ENCODE measurements at regions not wholly inside any gene's neighbourhood (a gene's known extent, or its start where the extent isn't known, plus 50 kb on each side); places are given as distances from the start of the nearest gene placed in this dataset.

DNA sequence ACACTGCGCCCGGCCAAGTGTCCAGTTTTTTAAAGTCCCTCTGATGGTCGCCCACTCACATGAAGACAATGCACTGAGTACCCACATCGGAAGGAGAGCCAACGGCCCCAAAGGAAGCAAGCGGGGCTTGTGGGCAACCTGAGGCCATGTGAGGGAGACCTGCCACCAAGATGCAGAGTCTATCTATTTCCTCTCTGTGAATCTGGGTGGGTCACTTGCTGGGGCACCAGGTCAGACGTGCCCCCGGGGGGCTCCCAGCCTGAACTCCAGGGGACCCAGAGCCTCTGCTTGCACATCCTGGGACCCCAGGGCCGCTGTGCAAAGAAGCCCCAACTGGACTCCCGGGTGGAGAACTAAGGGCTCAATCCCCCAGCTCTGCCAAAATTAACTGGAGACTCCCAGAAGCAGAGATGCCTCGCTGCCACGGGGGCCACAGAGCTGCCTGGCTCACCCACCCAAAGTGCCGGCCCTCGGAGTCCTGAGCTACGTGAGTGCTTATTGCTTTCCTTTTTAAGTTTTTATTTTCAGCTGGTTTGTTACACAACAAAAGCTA is 106.4 kb downstream of the BRD1 start:
- Histone ChIP-seq H3K9me3 (ENCODE audit: control insufficient read depth in 1 of 2, insufficient read depth in 1 of 2, low read depth in 1 of 2, low read length in 2 of 2) (no peaks in the 10 kb centered on the region), H4K20me1 (ENCODE audit: insufficient read depth) (no peaks in the 10 kb centered on the region), H3K4me3 (replicated peaks in 1 of 2; ENCODE audit: low read depth in 1 of 2, low read length in 2 of 2) (no peak overlapping the region), H3K9me2 (ENCODE audit: insufficient read depth) (no peaks in the 10 kb centered on the region), H3K27ac (ENCODE audit: low read depth, low read length) (no peak overlapping the region), H3K36me3 (ENCODE audit: control insufficient read depth in 1 of 2, insufficient read depth in 2 of 2, low read length in 2 of 2) (no peaks in the 10 kb centered on the region), H3K9ac (ENCODE audit: low read length) (no peak overlapping the region), H3K79me2 (ENCODE audit: insufficient read depth, low read length) (no peaks in the 10 kb centered on the region), H3K4me1 (ENCODE audit: control insufficient read depth in 1 of 2, insufficient read depth in 2 of 2, low read length in 2 of 2) (no peaks in the 10 kb centered on the region), H3K27me3 (ENCODE audit: insufficient read depth, low read length) (peaks cover 35% of the 10 kb centered on the region), H3K4me2 (ENCODE audit: low read length) (no peak overlapping the region), H2AFZ (ENCODE audit: low read depth, low read length, poor library complexity, severe bottlenecking) (no peak overlapping the region)
- RAD21 ChIA-PET (ENCODE audit: low non-redundant PET in 1 of 2, low total read pairs in 2 of 2, uncharacterized antibody in 2 of 2, unreplicated experiment in 2 of 2), result no interaction called here
- no peak for TF ChIP-seq FOSL1 (IDR thresholded peaks at IDR 0.05; ENCODE audit: low read depth)
- TF ChIP-seq ELF1 (IDR thresholded peaks at IDR 0.05; ENCODE audit: borderline replicate concordance, low read depth), result no peak
- no peak for TF ChIP-seq YY1 (IDR thresholded peaks at IDR 0.05; ENCODE audit: extremely low read depth, insufficient replicate concordance, low read depth, low read length)
- TF ChIP-seq, protein P1, sequence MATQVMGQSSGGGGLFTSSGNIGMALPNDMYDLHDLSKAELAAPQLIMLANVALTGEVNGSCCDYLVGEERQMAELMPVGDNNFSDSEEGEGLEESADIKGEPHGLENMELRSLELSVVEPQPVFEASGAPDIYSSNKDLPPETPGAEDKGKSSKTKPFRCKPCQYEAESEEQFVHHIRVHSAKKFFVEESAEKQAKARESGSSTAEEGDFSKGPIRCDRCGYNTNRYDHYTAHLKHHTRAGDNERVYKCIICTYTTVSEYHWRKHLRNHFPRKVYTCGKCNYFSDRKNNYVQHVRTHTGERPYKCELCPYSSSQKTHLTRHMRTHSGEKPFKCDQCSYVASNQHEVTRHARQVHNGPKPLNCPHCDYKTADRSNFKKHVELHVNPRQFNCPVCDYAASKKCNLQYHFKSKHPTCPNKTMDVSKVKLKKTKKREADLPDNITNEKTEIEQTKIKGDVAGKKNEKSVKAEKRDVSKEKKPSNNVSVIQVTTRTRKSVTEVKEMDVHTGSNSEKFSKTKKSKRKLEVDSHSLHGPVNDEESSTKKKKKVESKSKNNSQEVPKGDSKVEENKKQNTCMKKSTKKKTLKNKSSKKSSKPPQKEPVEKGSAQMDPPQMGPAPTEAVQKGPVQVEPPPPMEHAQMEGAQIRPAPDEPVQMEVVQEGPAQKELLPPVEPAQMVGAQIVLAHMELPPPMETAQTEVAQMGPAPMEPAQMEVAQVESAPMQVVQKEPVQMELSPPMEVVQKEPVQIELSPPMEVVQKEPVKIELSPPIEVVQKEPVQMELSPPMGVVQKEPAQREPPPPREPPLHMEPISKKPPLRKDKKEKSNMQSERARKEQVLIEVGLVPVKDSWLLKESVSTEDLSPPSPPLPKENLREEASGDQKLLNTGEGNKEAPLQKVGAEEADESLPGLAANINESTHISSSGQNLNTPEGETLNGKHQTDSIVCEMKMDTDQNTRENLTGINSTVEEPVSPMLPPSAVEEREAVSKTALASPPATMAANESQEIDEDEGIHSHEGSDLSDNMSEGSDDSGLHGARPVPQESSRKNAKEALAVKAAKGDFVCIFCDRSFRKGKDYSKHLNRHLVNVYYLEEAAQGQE (IDR thresholded peaks at IDR 0.05; ENCODE audit: low read depth), result no peak
- TF ChIP-seq JUND (IDR thresholded peaks at IDR 0.05), result no peak
- TF ChIP-seq POLR2AphosphoS5 (IDR thresholded peaks at IDR 0.05; ENCODE audit: low read depth, low read length), result no peak
- TF ChIP-seq SRF (IDR thresholded peaks at IDR 0.05; ENCODE audit: low read depth), result no peak
- no peak for TF ChIP-seq CEBPB (IDR thresholded peaks at IDR 0.05; ENCODE audit: low read depth)
- TF ChIP-seq CTCF (IDR thresholded peaks at IDR 0.05 in 2 of 3, conservative IDR thresholded peaks at IDR 0.05 in 1 of 3; ENCODE audit: borderline replicate concordance in 1 of 3, insufficient read depth in 1 of 3, low read depth in 2 of 3, low read length in 2 of 3), result no peak
- no peak for TF ChIP-seq EZH2 (IDR thresholded peaks at IDR 0.05)
- no peak for TF ChIP-seq EZH2phosphoT487 (IDR thresholded peaks at IDR 0.05; ENCODE audit: borderline replicate concordance)
- no peak for TF ChIP-seq ZNF274 (IDR thresholded peaks at IDR 0.05; ENCODE audit: low read depth, low read length)
- no peak for TF ChIP-seq EGR1 (IDR thresholded peaks at IDR 0.05; ENCODE audit: low read depth)
- no peak for TF ChIP-seq ZFX (IDR thresholded peaks at IDR 0.05)
- no peak for TF ChIP-seq RAD21 (IDR thresholded peaks at IDR 0.05; ENCODE audit: low read depth)
- TF ChIP-seq SIN3A (IDR thresholded peaks at IDR 0.05; ENCODE audit: low read depth), result no peak
- TF ChIP-seq, protein P2, sequence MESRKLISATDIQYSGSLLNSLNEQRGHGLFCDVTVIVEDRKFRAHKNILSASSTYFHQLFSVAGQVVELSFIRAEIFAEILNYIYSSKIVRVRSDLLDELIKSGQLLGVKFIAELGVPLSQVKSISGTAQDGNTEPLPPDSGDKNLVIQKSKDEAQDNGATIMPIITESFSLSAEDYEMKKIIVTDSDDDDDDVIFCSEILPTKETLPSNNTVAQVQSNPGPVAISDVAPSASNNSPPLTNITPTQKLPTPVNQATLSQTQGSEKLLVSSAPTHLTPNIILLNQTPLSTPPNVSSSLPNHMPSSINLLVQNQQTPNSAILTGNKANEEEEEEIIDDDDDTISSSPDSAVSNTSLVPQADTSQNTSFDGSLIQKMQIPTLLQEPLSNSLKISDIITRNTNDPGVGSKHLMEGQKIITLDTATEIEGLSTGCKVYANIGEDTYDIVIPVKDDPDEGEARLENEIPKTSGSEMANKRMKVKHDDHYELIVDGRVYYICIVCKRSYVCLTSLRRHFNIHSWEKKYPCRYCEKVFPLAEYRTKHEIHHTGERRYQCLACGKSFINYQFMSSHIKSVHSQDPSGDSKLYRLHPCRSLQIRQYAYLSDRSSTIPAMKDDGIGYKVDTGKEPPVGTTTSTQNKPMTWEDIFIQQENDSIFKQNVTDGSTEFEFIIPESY (IDR thresholded peaks at IDR 0.05; ENCODE audit: extremely low read depth, insufficient replicate concordance, low read length), result no peak
- TF ChIP-seq, protein P3, sequence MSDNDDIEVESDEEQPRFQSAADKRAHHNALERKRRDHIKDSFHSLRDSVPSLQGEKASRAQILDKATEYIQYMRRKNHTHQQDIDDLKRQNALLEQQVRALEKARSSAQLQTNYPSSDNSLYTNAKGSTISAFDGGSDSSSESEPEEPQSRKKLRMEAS (IDR thresholded peaks at IDR 0.05), result no peak
- no peak for DNase-seq (ENCODE audit: low read depth, low spot score)
- intact Hi-C loops (cut with micrococcal nuclease), result no loop called here
- CTCF ChIA-PET, result no interaction called here
- POLR2A ChIA-PET, result no interaction called here
- no peak for ATAC-seq
- BruUV-seq (replicated peaks), result no TSS peak
